MM.1S (cell line): ENCODE measurements at regions not wholly inside any gene's neighbourhood (a gene's known extent, or its start where the extent isn't known, plus 50 kb on each side); places are given as distances from the start of the nearest gene placed in this dataset.

Experiments
- EZH2phosphoT487 ChIP-seq: fragments of 300-600 bp; sonication (generic); IDR thresholded peaks from 2 replicates; pipeline ENCODE4 v1.6.1; 2018; ENCODE audit warnings: antibody characterized with exemption, low read length
- TF ChIP-seq, protein P1 (sequence below): fragments of 300-600 bp; sonication (generic); IDR thresholded peaks from 2 replicates; pipeline ENCODE4 v1.5.1; 2016; ENCODE audit warnings: antibody characterized with exemption, low read length, mixed read lengths

DNA sequence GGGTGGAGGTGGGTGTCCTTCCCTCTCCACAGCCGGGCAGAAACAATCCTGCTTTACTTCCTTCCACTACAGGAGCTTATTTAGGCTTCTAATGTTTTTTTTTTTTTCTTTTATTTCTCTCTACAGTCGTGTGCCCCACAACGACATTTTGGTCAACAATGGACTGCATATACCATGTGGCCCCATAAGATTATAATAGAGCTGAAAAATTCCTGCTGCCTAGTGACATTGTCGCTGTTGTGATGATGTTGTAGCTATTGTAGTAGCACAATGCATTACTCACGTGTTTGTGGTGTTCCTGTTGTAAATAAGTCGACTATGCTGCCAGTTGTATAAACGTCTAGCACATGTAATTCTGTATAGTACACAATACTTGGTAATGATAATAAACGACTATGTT, 153.7 kb downstream of the IL20RB start:
- TF ChIP-seq, protein P1, sequence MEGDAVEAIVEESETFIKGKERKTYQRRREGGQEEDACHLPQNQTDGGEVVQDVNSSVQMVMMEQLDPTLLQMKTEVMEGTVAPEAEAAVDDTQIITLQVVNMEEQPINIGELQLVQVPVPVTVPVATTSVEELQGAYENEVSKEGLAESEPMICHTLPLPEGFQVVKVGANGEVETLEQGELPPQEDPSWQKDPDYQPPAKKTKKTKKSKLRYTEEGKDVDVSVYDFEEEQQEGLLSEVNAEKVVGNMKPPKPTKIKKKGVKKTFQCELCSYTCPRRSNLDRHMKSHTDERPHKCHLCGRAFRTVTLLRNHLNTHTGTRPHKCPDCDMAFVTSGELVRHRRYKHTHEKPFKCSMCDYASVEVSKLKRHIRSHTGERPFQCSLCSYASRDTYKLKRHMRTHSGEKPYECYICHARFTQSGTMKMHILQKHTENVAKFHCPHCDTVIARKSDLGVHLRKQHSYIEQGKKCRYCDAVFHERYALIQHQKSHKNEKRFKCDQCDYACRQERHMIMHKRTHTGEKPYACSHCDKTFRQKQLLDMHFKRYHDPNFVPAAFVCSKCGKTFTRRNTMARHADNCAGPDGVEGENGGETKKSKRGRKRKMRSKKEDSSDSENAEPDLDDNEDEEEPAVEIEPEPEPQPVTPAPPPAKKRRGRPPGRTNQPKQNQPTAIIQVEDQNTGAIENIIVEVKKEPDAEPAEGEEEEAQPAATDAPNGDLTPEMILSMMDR = no peak
- TF ChIP-seq EZH2phosphoT487 = no peak
